OCI-LY1 (cell line): ENCODE measurements at regions not wholly inside any gene's neighbourhood (a gene's known extent, or its start where the extent isn't known, plus 50 kb on each side); places are given as distances from the start of the nearest gene placed in this dataset.

Source experiments
- H2AFZ ChIP-seq: fragments of 200-600 bp; sonication (generic), shearing (Covaris generic); 2 replicates; pipeline ENCODE4 v1.6.0; 2014; ENCODE audit warnings: antibody characterized with exemption, mild to moderate bottlenecking, low read length
- H3F3A ChIP-seq: fragments of 200-600 bp; sonication (generic), shearing (Covaris generic); 2 replicates; pipeline ENCODE4 v1.6.0; 2014; ENCODE audit warnings: mild to moderate bottlenecking, antibody characterized with exemption, low read length, moderate library complexity; ENCODE audit not compliant: insufficient read depth
- H3K27ac ChIP-seq: fragments of 200-600 bp; sonication (generic); 2 replicates; pipeline ENCODE4 v1.5.1; 2014; ENCODE audit warnings: low read length, mixed run types, mild to moderate bottlenecking, low read depth; ENCODE audit not compliant: poor library complexity, severe bottlenecking
- H3K27me3 ChIP-seq: fragments of 200-600 bp; sonication (generic); 2 replicates; pipeline ENCODE4 v1.6.0; 2014; ENCODE audit warnings: antibody characterized with exemption, mild to moderate bottlenecking, low read length, moderate library complexity; ENCODE audit not compliant: insufficient read depth
- H3K36me3 ChIP-seq: fragments of 200-600 bp; sonication (generic); 2 replicates; pipeline ENCODE4 v1.6.1; 2014; ENCODE audit warnings: mild to moderate bottlenecking, antibody characterized with exemption, low read length, moderate library complexity, mixed read lengths; ENCODE audit not compliant: insufficient read depth
- H3K4me1 ChIP-seq: fragments of 200-600 bp; sonication (generic); 2 replicates; pipeline ENCODE4 v1.5.1; 2014; ENCODE audit warnings: mild to moderate bottlenecking, low read length, moderate library complexity; ENCODE audit not compliant: insufficient read depth, severe bottlenecking
- H3K4me2 ChIP-seq: fragments of 200-600 bp; sonication (generic), shearing (Covaris generic); 2 replicates; pipeline ENCODE4 v1.6.1; 2014; ENCODE audit warnings: low read length
- H3K4me3 ChIP-seq: fragments of 200-600 bp; sonication (generic); 2 replicates; pipeline ENCODE4 v1.5.1; 2014; ENCODE audit warnings: low read length, low read depth, mild to moderate bottlenecking, mixed read lengths; ENCODE audit not compliant: poor library complexity, severe bottlenecking
- H3K79me2 ChIP-seq: fragments of 200-600 bp; shearing (Covaris generic); 2 replicates; pipeline ENCODE4 v1.6.1; 2016; ENCODE audit warnings: mixed run types, low read length, mixed read lengths; ENCODE audit not compliant: insufficient read depth
- H3K9ac ChIP-seq: fragments of 200-600 bp; sonication (generic), shearing (Covaris generic); 2 replicates; pipeline ENCODE4 v1.6.1; 2014; ENCODE audit warnings: mild to moderate bottlenecking, low read length, mixed read lengths
- H3K9me2 ChIP-seq: fragments of 200-600 bp; sonication (generic), shearing (Covaris generic); 2 replicates; pipeline ENCODE4 v1.6.1; 2014; ENCODE audit warnings: low read depth, mild to moderate bottlenecking, low read length, mixed read lengths
- H3K9me3 ChIP-seq: fragments of 200-600 bp; shearing (Covaris generic); 2 replicates; pipeline ENCODE4 v1.6.1; 2014; ENCODE audit warnings: low read length, mixed read lengths
- H4K20me1 ChIP-seq: fragments of 200-600 bp; sonication (generic), shearing (Covaris generic); 2 replicates; pipeline ENCODE4 v1.6.0; 2016; ENCODE audit warnings: mild to moderate bottlenecking, low read length; ENCODE audit not compliant: insufficient read depth
- CTCF ChIP-seq: fragments of 200-600 bp; sonication (generic), shearing (Covaris generic); IDR thresholded peaks from 2 replicates; pipeline ENCODE4 v1.5.1; 2017; ENCODE audit warnings: mild to moderate bottlenecking, antibody characterized with exemption, low read length, moderate library complexity, mixed read lengths
- EZH2 ChIP-seq: fragments of 200-600 bp; sonication (generic), shearing (Covaris generic); IDR thresholded peaks from 2 replicates; pipeline ENCODE4 v1.8.0; 2017; ENCODE audit warnings: borderline replicate concordance, mixed run types, mild to moderate bottlenecking, antibody characterized with exemption, low read length, moderate library complexity, mixed read lengths

DNA sequence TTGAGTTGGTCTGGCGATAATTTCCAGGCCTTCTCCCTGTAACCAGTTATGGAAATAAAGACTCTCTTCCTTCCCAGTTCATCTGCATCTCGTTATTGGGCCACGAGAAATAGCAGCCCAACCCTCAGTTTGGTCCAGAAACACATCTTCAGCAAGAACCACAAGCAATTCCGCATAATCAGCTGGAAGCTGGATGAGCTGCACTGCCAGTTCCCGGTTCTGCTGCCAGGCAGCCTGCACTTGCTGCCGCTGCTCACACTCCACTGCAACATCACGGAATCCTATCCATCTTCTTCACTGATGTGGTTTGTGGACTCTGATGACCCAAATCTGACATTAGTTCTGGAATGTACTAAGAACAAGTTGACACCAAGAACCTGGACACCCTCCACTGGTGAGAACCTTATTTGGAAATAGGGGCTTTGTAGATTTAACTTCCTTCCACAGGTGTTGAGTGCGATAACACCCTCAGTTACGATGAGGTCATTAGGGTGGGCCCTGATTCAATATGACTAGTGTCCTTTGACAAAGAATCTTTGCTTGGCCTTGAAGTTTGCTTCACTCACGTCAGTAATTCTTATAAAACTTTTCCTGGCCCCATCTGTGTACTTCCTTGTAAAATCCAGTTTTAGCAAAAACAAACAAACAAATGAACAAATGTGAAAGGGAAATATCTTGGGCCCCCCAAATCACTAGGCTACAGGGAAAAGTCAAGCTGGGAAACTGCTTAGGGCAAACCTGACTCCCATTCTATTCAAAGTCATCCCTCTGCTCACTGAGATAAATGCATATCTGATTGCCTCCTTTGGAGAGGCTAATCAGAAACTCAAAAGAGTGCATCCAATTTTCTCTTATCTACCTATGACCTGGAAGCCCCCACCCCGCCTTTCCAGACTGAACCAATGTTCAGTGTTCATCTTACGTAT is 221.9 kb upstream of the PROK2 start:
- Histone ChIP-seq H3K27me3 (no peaks in the 10 kb centered on the region; the same call in 1 of the 2 replicates), H3K9me2 (no peaks in the 10 kb centered on the region), H4K20me1 (no peaks in the 10 kb centered on the region), H3K27ac (no peak overlapping the region), H3K4me2 (no peak overlapping the region), H3K79me2 (no peaks in the 10 kb centered on the region), H3K9me3 (no peaks in the 10 kb centered on the region), H3K36me3 (no peaks in the 10 kb centered on the region), H3K9ac (no peak overlapping the region), H3K4me1 (no peaks in the 10 kb centered on the region), H2AFZ (no peak overlapping the region), H3K4me3 (no peak overlapping the region), H3F3A (no peaks in the 10 kb centered on the region)
- TF ChIP-seq EZH2 (no peak), CTCF (no peak)

- Histone ChIP-seq H3K9me3 (no peaks in the 10 kb centered on the region), H3K9ac (no peak overlapping the region), H3K4me2 (no peak overlapping the region), H2AFZ (no peak overlapping the region), H3K27me3 (no peaks in the 10 kb centered on the region; the same call in 1 of the 2 replicates), H4K20me1 (no peaks in the 10 kb centered on the region), H3K27ac (no peak overlapping the region), H3K9me2 (no peaks in the 10 kb centered on the region), H3F3A (no peaks in the 10 kb centered on the region), H3K36me3 (no peaks in the 10 kb centered on the region), H3K4me1 (no peaks in the 10 kb centered on the region), H3K4me3 (no peak overlapping the region), H3K79me2 (no peaks in the 10 kb centered on the region)
- TF ChIP-seq EZH2 (no peak), CTCF (no peak)
These were observed 219.9 kb upstream of the PROK2 start for GRCh38 chr3:72004749-72005292.

DNA sequence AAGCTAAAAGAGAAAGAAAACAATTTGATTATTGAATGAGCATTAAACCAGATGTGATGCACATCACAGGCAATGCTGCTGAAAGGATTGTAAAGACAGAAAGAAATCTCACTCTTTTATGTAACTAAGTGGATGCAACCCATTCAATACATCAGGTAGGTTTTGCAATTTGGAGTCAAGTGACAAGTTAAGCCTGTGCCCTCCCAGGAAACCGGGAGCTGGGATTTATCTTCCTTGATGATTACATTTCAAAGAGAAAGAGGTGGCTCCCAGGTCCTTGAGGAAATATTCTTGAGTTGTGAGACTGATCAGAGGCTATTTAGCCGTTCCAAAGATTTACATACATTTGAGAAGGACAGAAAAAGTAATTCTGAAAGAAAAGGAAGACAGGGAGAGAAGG is 219.0 kb upstream of the PROK2 start:
- no peaks in the 10 kb centered on the region for H3K9me2 ChIP-seq
- H3K4me1 ChIP-seq: no peaks in the 10 kb centered on the region
- TF ChIP-seq EZH2 (no peak), CTCF (no peak)
- H3K4me2 ChIP-seq: no peak overlapping the region
- no peaks in the 10 kb centered on the region for H3F3A ChIP-seq
- H2AFZ ChIP-seq: no peak overlapping the region
- H3K27me3 ChIP-seq: no peaks in the 10 kb centered on the region; the same call in 1 of the 2 replicates
- no peaks in the 10 kb centered on the region for H4K20me1 ChIP-seq
- no peaks in the 10 kb centered on the region for H3K36me3 ChIP-seq
- no peak overlapping the region for H3K27ac ChIP-seq
- no peak overlapping the region for H3K9ac ChIP-seq
- H3K79me2 ChIP-seq: no peaks in the 10 kb centered on the region
- no peak overlapping the region for H3K4me3 ChIP-seq
- H3K9me3 ChIP-seq: no peaks in the 10 kb centered on the region
